ENCODE measurements at regions not wholly inside any gene's neighbourhood (a gene's known extent, or its start where the extent isn't known, plus 50 kb on each side); places are given as distances from the start of the nearest gene placed in this dataset.

DNA sequence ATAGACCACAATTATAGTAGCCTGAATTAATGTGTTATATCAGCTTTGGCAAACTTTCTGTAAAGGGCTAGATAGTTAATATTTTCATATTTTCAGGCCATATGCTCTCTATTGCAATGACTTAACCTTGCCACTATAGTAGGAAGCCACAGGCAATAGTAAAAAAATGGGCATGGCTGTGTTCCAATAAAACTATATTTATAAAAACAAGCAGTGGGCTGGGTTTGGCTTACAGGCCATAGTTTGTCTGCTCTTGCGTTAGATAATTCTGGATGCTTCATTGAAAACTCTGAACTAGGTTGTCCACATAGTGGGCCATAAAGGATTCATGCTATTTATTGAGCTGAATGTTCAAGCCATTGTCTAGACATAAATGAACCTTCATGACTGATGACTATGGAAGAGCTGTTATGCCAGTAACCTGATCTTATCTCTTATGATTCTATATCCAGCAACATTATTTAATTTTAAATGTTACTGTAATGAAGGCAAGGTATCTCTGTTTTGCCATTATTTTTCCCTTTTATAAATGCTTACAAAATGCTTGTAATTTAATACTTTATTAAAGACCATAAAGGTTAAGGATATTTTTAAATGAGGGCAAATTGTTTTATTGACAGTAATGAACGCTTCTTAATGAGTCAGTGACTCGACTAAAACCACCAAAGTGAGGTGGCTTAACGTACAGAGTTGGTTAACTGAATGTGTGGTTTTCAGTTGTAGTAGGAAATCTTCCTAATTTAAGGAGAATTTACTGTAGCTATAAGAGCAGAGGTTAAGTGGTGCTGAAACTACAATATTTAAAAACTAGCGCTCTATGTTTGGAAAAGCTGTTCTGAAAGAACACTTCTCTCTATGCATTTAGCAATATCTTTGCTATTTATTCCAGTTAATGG lies 560.6 kb downstream of the PRR16 start:
- H3K4me2 ChIP-seq (ENCODE audit: low read depth, low read length) = no peak overlapping the region
- POLR2A ChIA-PET = no interaction called here
- no peaks in the 10 kb centered on the region for H3K9me3 ChIP-seq (ENCODE audit: low read length)
- DNase-seq (ENCODE audit: low spot score) = no peak
- no peaks in the 10 kb centered on the region for H3K36me3 ChIP-seq (replicated peaks in 1 of 2; ENCODE audit: control insufficient read depth in 1 of 2, insufficient read depth in 2 of 2, low read length in 2 of 2)
- H3K9ac ChIP-seq (ENCODE audit: insufficient read depth, low read depth, low read length) = no peak overlapping the region
- no peak overlapping the region for H3K4me3 ChIP-seq (replicated peaks in 1 of 3; ENCODE audit: insufficient read depth in 1 of 3, low read depth in 2 of 3, low read length in 3 of 3)
- TF ChIP-seq HOXA3 (CRISPR knock-in tag; IDR thresholded peaks at IDR 0.05) (no peak), ZNF720 (CRISPR knock-in tag; IDR thresholded peaks at IDR 0.05) (no peak), HES4 (CRISPR knock-in tag; IDR thresholded peaks at IDR 0.05; ENCODE audit: borderline replicate concordance) (no peak), MTA3 (CRISPR knock-in tag; IDR thresholded peaks at IDR 0.05) (no peak), ZNF577 (CRISPR knock-in tag; IDR thresholded peaks at IDR 0.05; ENCODE audit: borderline replicate concordance, low read depth) (no peak), ZNF644 (CRISPR knock-in tag; IDR thresholded peaks at IDR 0.05; ENCODE audit: low read depth) (no peak), PPARG (CRISPR knock-in tag; conservative IDR thresholded peaks at IDR 0.05) (no peak)
- no peaks in the 10 kb centered on the region for H4K20me1 ChIP-seq (ENCODE audit: insufficient read depth, low read length)
- WGBS (ENCODE audit: low lambda C conversion rate) = 13% methylated on average over 5 of the region's 5 CpGs
- no TSS peak for BruUV-seq (replicated peaks)
- no peak for ATAC-seq
- intact Hi-C loops (cut with micrococcal nuclease; ENCODE audit: unreplicated experiment) (no loop called here), in situ Hi-C loops (cut with HindIII; ENCODE audit: extremely low pct_ligation_motif_present, low pct_unique_long_range_greater_than_20kb) (no loop called here)
- no peaks in the 10 kb centered on the region for H3K79me2 ChIP-seq (ENCODE audit: insufficient read depth, low read length)
- no peak for FAIRE-seq
- no peak overlapping the region for H2AFZ ChIP-seq (ENCODE audit: low read length)
- CTCF ChIA-PET (ENCODE audit: low intra/inter-chr PET ratio, low total read pairs) = no interaction called here
- no peaks in the 10 kb centered on the region for H3K4me1 ChIP-seq (ENCODE audit: insufficient read depth, low read length)
- H3K27me3 ChIP-seq (ENCODE audit: control insufficient read depth in 1 of 2, insufficient read depth in 2 of 2, low read length in 2 of 2) = no peaks in the 10 kb centered on the region
- H3K27ac ChIP-seq (ENCODE audit: extremely low read length, insufficient read depth, low read length) = no peak overlapping the region

- Histone ChIP-seq H4K20me1 (ENCODE audit: insufficient read depth, low read length) (no peaks in the 10 kb centered on the region), H3K4me2 (ENCODE audit: low read depth, low read length) (no peak overlapping the region), H3K27me3 (ENCODE audit: control insufficient read depth in 1 of 2, insufficient read depth in 2 of 2, low read length in 2 of 2) (no peaks in the 10 kb centered on the region), H3K9me3 (ENCODE audit: low read length) (no peaks in the 10 kb centered on the region), H3K79me2 (ENCODE audit: insufficient read depth, low read length) (no peaks in the 10 kb centered on the region), H2AFZ (ENCODE audit: low read length) (no peak overlapping the region), H3K4me1 (ENCODE audit: insufficient read depth, low read length) (no peaks in the 10 kb centered on the region), H3K4me3 (replicated peaks in 1 of 3; ENCODE audit: insufficient read depth in 1 of 3, low read depth in 2 of 3, low read length in 3 of 3) (no peak overlapping the region), H3K27ac (ENCODE audit: extremely low read length, insufficient read depth, low read length) (no peak overlapping the region), H3K9ac (ENCODE audit: insufficient read depth, low read depth, low read length) (no peak overlapping the region), H3K36me3 (replicated peaks in 1 of 2; ENCODE audit: control insufficient read depth in 1 of 2, insufficient read depth in 2 of 2, low read length in 2 of 2) (no peaks in the 10 kb centered on the region)
- intact Hi-C loops (cut with micrococcal nuclease; ENCODE audit: unreplicated experiment) = no loop called here
- ATAC-seq (no peak), DNase-seq (ENCODE audit: low spot score) (no peak), FAIRE-seq (no peak)
- ChIA-PET CTCF (ENCODE audit: low intra/inter-chr PET ratio, low total read pairs) (no interaction called here), POLR2A (no interaction called here)
- BruUV-seq (replicated peaks) = no TSS peak
- in situ Hi-C loops (cut with HindIII; ENCODE audit: extremely low pct_ligation_motif_present, low pct_unique_long_range_greater_than_20kb) = no loop called here
- 0% methylated on average over 2 of the region's 2 CpGs for WGBS (ENCODE audit: low lambda C conversion rate)
- TF ChIP-seq, protein P1, sequence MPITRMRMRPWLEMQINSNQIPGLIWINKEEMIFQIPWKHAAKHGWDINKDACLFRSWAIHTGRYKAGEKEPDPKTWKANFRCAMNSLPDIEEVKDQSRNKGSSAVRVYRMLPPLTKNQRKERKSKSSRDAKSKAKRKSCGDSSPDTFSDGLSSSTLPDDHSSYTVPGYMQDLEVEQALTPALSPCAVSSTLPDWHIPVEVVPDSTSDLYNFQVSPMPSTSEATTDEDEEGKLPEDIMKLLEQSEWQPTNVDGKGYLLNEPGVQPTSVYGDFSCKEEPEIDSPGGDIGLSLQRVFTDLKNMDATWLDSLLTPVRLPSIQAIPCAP (CRISPR knock-in tag; IDR thresholded peaks at IDR 0.05; ENCODE audit: low read depth) = no peak
- TF ChIP-seq MXD4 (CRISPR knock-in tag; IDR thresholded peaks at IDR 0.05) (no peak), ZNF24 (IDR thresholded peaks at IDR 0.05) (no peak), ZNF430 (CRISPR knock-in tag; IDR thresholded peaks at IDR 0.05) (no peak), GABPB1 (CRISPR knock-in tag; IDR thresholded peaks at IDR 0.05) (no peak), RNF219 (CRISPR knock-in tag; IDR thresholded peaks at IDR 0.05) (no peak), ZNF30 (CRISPR knock-in tag; IDR thresholded peaks at IDR 0.05) (no peak), DNMT1 (CRISPR knock-in tag; IDR thresholded peaks at IDR 0.05) (no peak), ASH2L (IDR thresholded peaks at IDR 0.05; ENCODE audit: insufficient read length, low read depth, low read length) (no peak)
These were observed 561.6 kb downstream of the PRR16 start for GRCh38 chr5:121025671-121026070.
